Tibial nerve (tissue), 4 donors: ENCODE measurements at regions not wholly inside any gene's neighbourhood (a gene's known extent, or its start where the extent isn't known, plus 50 kb on each side); places are given as distances from the start of the nearest gene placed in this dataset.

Source experiments
- DNase-seq, 2 donors: peaks; one replicate each; pipeline ENCODE4 v3.0.0-alpha.2; 2019; ENCODE audit warnings: low spot score in 2 of 2
- H3K27ac ChIP-seq, 4 donors: fragments of 200-600 bp; sonication (generic) in 3 of 4; one replicate each; pipeline ENCODE4 v1.5.1; 2017 to 2019; ENCODE audit warnings: mild to moderate bottlenecking in 1 of 4
- H3K27me3 ChIP-seq, 2 donors: fragments of 200-600 bp; sonication (generic) in 1 of 2; one replicate each; pipeline versions ENCODE4 v1.5.1 to v1.6.0; 2017 to 2019
- H3K36me3 ChIP-seq, 3 donors: fragments of 200-600 bp; sonication (generic); one replicate each; pipeline ENCODE4 v1.5.1; 2018 to 2019
- H3K4me1 ChIP-seq, 4 donors: fragments of 200-600 bp; sonication (generic) in 3 of 4; one replicate each; pipeline ENCODE4 v1.5.1; 2017 to 2019
- H3K4me3 ChIP-seq, 4 donors: fragments of 200-600 bp; sonication (generic) in 3 of 4; one replicate each; pipeline ENCODE4 v1.5.1; 2017 to 2019; ENCODE audit warnings: mild to moderate bottlenecking in 1 of 4, moderate library complexity in 1 of 4
- H3K9me3 ChIP-seq, 4 donors: fragments of 200-600 bp; sonication (generic) in 3 of 4; one replicate each; pipeline ENCODE4 v1.5.1; 2017 to 2019
- CTCF ChIP-seq, 5 experiments: fragments of 200-600 bp in 3 of 5; fragments of 450-650 bp in 2 of 5; sonication (generic) in 3 of 5; IDR thresholded peaks; one replicate each; pipeline ENCODE4 v1.5.1; 2016 to 2019; ENCODE audit warnings: antibody characterized with exemption in 5 of 5, mild to moderate bottlenecking in 3 of 5, moderate library complexity in 2 of 5
- EP300 ChIP-seq, 2 donors: sonication (generic); formaldehyde crosslinking; IDR thresholded peaks; one replicate each; pipeline ENCODE4 v1.6.1; 2017; ENCODE audit warnings: antibody characterized with exemption in 2 of 2, mild to moderate bottlenecking in 1 of 2
- POLR2A ChIP-seq, 2 donors: fragments of 450-650 bp; IDR thresholded peaks; one replicate each; pipeline ENCODE4 v1.6.1; 2017; ENCODE audit warnings: antibody characterized with exemption in 2 of 2, mild to moderate bottlenecking in 2 of 2, moderate library complexity in 2 of 2
- WGBS, 2 donors: methylation state at CpG; one replicate each; pipeline ENCODE4 v1.1.5; 2018; 5-methylcytosine and 5-hydroxymethylcytosine counted together

DNA sequence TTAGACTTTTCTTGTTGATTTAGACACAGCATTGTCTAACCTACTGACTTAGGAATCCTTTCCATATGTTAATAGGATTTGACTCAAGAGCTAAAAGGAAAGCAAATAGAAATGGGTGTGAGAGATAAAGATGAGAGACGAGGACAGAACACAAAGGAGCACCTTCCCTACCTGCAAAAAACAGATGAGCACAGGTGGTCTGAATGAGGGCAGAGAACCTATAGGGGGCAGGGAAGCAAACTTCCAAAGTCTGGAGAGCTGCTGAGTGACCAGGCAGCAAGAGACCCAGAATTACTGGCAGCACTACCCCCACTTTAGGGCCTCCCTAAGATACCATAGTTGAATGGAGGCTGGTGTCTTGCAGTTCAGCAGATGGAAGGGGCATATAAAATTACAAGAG is 98.1 kb upstream of the CTNNB1 start:
- Histone ChIP-seq H3K27ac (no peak overlapping the region), H3K4me3 (no peak overlapping the region), H3K9me3 (no peaks in the 10 kb centered on the region), H3K36me3 (no peaks in the 10 kb centered on the region), H3K4me1 (no peaks in the 10 kb centered on the region), H3K27me3 (no peaks in the 10 kb centered on the region)
- no peak for DNase-seq
- 92 to 100% methylated on average over 1 of the region's 1 CpG for WGBS, 2 donors
- TF ChIP-seq EP300 (IDR thresholded peaks at IDR 0.05) (no peak), POLR2A (IDR thresholded peaks at IDR 0.05) (no peak), CTCF (IDR thresholded peaks at IDR 0.05) (no peak)

DNA sequence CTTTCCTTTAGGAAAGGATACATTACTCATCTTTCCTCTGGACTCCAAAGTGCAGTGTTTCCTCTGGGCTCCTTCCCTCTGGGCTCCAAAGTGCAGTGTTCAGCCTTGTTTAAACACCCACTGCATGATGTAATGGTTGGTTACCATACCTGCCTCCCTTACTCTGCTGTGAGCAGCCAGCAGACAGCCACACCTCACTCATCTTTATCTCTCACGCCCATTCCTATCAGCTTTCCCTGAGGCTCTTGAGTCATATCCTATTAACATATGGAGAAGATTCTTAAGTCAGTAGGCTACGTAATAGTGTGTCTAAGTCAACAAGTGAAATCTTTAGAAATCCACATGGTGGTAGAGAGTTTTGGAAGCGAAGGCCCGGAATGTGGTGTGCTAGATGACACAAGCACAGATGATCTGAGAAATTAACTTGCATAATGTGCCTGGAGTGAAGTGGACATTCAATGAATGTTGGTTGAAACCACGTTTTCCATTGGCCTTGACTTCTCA is 97.2 kb upstream of the CTNNB1 start:
- Histone ChIP-seq H3K4me1 (no peaks in the 10 kb centered on the region), H3K36me3 (no peaks in the 10 kb centered on the region), H3K9me3 (no peaks in the 10 kb centered on the region), H3K27ac (no peak overlapping the region), H3K4me3 (no peak overlapping the region), H3K27me3 (no peaks in the 10 kb centered on the region)
- DNase-seq, result no peak
- WGBS, 2 donors, result 94 to 96% methylated on average over 5 of the region's 5 CpGs
- TF ChIP-seq EP300 (IDR thresholded peaks at IDR 0.05) (no peak), POLR2A (IDR thresholded peaks at IDR 0.05) (no peak), CTCF (IDR thresholded peaks at IDR 0.05) (no peak)

GRCh38 chr3:41102750-41103149 is 96.6 kb upstream of the CTNNB1 start:
- no peak for DNase-seq
- TF ChIP-seq POLR2A (IDR thresholded peaks at IDR 0.05) (no peak), EP300 (IDR thresholded peaks at IDR 0.05) (no peak), CTCF (IDR thresholded peaks at IDR 0.05) (no peak)
- Histone ChIP-seq H3K36me3 (no peaks in the 10 kb centered on the region), H3K27ac (no peak overlapping the region), H3K4me3 (no peak overlapping the region), H3K4me1 (no peaks in the 10 kb centered on the region), H3K9me3 (no peaks in the 10 kb centered on the region), H3K27me3 (no peaks in the 10 kb centered on the region)
- 90 to 91% methylated on average over 3 of the region's 3 CpGs for WGBS, 2 donors

DNA sequence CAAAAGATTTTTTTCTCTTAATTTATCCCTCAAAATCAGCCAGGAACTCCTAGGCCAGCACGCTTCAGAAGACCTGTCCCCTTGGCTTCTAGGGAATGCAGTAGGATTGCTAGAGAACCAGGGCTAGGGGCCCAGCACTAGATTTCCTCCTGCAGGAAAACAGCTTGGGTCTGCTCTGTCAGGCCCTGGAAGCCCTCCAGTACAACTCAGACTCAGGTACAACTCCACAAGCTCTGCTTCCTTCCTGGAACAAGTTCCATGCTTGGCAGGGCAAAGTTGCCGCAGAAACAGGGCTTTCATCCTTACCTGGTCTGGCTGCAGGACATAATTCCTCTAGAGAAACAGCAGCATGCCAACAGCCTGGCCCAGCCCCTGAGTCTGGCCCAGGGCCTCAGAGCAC is 96.1 kb upstream of the CTNNB1 start:
- H3K36me3 ChIP-seq, result no peaks in the 10 kb centered on the region
- H3K27me3 ChIP-seq, result no peaks in the 10 kb centered on the region
- no peak for DNase-seq
- H3K27ac ChIP-seq, result no peak overlapping the region
- H3K4me3 ChIP-seq, result no peak overlapping the region
- TF ChIP-seq POLR2A (IDR thresholded peaks at IDR 0.05) (no peak), CTCF (IDR thresholded peaks at IDR 0.05) (no peak), EP300 (IDR thresholded peaks at IDR 0.05) (no peak)
- H3K4me1 ChIP-seq, result no peaks in the 10 kb centered on the region
- whole genome bisulfite sequencing, 2 donors, result 73 to 93% methylated on average over 2 of the region's 2 CpGs
- H3K9me3 ChIP-seq, result no peaks in the 10 kb centered on the region

DNA sequence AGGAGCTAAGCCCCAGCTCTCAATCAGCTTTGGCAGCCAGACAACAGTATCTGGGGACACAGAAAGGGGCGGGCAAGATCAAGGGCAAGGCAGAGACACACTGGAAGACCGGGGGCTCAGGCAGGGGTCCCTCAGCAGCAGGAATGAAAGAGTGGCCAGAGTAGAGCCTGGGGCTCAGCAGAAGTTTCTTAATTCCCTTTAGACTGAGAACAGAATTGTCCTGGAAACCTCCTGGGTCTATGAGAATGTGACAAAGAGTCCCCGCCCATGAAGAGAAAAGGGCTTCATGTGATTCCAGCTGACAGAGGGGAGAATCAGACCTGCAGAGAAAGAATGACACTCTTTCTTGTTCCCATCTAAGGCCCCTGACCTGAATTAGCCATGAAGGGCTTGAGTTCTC is 95.2 kb upstream of the CTNNB1 start:
- Histone ChIP-seq H3K4me1 (no peaks in the 10 kb centered on the region), H3K4me3 (no peak overlapping the region), H3K27me3 (no peaks in the 10 kb centered on the region), H3K9me3 (no peaks in the 10 kb centered on the region), H3K36me3 (no peaks in the 10 kb centered on the region), H3K27ac (no peak overlapping the region)
- TF ChIP-seq POLR2A (IDR thresholded peaks at IDR 0.05), result no peak
- TF ChIP-seq EP300 (IDR thresholded peaks at IDR 0.05), result no peak
- no peak for TF ChIP-seq CTCF (IDR thresholded peaks at IDR 0.05)
- no peak for DNase-seq
- WGBS, 2 donors, result 66 to 70% methylated on average over 3 of the region's 3 CpGs
